HPDE6-E6E7 (cell line): ENCODE measurements at regions not wholly inside any gene's neighbourhood (a gene's known extent, or its start where the extent isn't known, plus 50 kb on each side); places are given as distances from the start of the nearest gene placed in this dataset.
A peak's percentile ranks its signal among the peaks of the same experiment; 100 is the strongest.

ENCODE experiments used
- DNase-seq: peaks from one replicate; pipeline ENCODE4 v3.0.0; 2011; ENCODE audit warnings: missing footprints; ENCODE audit errors: extremely low spot score

DNA sequence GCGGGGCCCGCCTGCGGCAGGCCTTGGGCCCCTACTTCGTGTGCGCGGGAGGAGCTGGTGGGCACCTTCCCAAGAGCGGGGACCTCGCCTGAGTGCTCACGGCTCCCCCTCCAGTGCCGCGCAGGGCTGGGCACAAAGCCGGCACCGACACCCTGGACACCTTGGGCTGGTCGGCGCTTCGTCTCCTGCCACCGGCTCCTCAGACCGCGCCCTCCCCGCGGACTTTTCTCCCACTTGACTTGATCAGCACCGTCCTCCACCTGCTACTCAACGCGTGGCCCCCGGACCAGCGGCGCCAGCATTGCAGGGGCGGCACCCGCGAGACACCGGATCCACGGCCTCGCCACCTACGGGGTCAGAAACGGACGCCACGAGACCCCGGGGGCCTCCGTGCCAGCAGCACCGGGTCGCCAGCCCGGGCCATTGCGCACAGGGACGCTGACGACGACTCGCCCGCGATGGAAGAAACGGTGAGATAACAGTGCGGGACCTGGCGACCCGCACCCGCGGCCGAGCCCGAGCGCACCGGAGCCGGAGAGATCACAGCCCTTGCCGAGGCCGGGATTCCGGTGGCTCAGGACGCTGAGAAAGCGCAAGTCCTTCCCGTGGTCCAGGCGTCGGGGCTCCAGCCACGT, 154.2 kb downstream of the DLL1 start:
- no peak for DNase-seq

DNA sequence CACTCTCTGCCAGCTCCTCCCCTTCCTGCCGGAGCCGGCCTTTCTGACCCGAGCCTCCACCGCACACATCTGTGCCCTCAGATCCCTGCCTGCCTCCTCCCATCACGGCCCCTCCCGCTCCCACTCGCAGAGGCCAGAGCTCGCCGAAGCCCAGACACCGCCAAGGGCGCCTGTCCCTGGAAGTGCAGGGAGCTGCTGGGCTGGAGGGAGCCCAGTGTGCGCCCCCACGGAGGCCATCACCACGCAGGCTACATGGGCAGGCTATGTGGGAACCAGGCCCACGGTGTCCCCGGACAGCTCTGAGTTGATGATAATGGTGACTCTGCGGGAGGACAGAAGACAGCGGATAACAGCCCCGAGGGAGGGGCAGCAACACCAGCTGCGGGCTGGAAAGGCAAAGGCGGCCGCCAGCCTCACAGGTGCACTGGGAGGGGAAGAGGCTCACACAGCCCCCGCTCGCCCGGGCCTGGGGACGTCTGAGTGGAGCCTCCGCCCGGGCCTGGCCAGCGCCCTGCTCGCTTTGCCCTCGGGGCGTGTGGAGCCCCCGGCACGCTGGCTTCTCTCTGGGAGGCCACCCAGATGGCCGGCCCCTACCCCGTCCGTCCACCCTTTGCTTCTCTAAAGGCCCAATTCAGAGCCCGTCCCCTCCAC, 154.9 kb downstream of the DLL1 start:
- no peak for DNase-seq

DNA sequence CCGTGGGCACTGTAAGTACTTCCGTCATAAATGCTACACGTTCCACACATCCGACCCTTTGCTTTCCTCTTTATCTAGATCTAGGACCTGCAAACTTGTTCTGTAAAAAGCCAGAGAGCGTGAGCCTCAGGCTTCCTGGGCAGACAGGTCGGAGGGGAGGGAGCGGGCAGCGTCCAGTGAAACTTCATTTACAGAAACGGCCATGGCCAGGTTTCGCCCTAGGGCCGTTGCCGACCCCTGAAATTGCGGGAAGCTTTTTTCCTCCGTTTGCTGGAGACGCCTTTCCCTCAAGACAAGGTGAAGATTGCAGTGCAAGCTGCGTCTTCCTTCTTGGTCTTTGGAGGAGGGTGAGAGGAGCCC, 155.4 kb downstream of the DLL1 start:
- no peak for DNase-seq

DNA sequence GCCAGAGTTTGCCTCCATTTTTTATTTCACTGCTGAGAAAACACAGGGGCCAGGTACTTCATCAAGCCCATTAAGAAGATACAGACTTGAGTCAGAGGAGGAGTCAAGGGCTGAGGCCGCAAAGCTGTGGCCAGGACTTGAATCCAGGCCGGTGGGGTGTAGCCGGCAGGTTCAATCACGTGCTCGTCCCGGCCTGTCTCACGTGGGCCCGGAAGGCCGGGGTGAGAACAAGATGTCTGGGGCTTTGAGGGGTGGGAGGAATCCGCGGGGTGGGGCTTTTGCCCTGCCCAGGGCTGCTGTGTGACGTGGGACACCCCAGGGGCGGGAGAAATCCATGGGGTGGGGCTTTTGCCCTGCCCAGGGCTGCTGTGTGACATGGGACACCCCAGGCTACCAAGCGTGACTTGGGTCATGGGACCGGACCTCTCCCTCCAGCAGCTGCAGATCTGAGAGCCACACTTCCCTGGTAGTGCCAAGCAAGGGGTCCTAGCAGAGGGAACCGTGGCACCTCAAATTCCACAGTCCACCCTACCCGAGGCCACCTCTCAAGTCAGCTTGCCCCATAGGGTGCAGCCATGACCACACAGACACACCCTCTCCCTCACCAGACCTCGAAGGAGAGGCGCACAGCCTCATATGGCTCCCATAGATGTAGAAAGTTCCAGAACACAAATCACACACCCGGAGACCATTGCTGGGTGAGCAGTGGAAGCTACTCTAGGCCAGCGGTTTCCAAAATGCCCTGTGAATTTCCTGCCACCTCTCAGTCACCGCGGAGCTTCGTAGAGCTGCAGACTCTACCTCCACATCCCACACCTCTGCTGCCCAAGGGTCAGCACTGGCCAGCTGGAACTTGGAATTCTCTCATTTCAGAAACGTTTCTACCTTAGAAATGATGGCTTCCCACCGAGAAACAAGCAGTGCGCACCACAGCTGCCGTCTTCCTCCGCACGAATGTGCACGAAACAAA, 156.1 kb downstream of the DLL1 start:
- no peak for DNase-seq

DNA sequence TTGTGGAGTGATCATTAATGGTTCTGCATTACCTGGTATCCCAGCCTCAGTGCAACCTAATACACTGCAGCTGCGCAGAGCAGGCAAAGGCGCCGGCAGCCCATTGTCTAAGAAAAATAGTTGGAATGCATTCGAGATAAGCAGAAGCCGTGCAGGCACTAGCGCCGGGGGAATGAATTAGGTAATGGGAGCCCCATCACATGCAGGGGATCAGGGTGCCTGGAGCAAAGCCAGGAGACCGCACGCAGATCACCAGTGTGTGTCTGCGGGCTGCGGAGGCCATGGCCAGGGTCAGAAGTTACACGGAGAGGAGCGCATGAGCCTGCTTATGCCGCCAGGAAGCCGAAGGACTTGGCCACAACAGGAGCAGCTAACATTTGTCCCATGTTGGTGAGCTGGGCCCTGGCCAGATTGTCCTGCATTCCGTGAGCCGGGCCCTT, 156.8 kb downstream of the DLL1 start:
- no peak for DNase-seq

DNA sequence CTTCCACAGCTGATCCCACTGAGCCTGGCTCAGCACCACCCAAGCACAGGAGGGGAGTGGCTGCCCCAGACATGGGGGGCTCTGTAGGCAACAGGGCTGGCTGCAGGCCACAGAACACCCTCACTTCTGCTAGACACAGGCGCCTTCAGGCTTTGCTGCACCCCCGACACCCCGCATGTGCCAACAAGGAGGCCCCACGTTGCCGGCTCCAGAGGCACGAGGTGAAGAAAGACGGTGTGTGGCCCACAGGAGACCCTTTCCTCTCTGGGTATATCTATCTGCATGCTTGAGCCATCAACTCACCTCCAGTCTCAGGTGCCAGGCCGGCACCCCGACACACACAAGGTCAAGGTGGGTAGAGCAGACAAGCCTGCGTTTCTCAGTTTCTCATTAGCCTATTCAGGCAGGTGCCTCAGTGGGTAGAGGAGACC, 158.3 kb downstream of the DLL1 start:
- DNase-seq = no peak

DNA sequence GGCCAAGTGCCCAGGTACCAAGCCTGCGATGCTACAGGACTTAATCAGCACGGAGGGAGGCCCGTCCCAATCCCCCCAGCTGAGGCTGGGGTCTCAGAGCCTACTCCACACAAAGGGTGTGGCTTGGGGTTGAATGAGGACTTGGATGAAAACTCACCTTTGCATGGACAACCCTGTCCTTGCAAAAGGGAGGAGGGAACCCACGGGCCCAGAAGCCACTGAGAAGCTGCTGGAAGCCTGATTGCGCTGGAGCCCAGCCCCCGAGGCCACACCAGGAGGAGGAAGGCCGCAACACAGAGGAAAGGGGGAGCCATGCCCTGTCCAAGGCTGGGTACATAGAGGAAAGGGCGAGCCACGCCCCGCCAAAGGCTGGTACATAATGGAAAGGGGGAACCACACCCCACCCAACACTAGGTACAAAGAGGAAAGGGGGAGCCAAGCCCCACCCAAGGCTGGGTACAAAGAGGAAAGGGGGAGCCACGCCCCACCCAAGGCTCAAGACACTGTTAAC, 158.8 kb downstream of the DLL1 start:
- DNase-seq = no peak

DNA sequence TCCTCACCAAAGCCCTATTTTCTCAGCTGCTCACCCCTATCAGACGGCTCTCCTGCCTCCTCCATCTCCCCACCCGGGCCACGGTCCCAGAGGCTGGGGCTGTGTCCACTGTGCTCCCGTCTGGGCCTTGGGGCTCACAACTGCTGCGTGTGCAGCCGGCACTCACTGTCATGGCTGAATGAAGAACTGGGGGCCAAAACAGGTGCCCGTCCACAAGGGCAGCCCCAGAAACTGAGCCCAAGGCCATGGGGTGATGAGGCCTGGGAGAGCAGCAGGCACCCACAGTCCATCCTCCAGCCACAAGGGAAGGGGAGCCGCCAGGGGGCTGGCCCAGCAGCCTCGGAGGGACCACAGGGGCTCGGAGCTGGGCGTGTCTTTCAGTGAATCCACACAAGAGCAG, 159.5 kb downstream of the DLL1 start:
- no peak for DNase-seq

DNA sequence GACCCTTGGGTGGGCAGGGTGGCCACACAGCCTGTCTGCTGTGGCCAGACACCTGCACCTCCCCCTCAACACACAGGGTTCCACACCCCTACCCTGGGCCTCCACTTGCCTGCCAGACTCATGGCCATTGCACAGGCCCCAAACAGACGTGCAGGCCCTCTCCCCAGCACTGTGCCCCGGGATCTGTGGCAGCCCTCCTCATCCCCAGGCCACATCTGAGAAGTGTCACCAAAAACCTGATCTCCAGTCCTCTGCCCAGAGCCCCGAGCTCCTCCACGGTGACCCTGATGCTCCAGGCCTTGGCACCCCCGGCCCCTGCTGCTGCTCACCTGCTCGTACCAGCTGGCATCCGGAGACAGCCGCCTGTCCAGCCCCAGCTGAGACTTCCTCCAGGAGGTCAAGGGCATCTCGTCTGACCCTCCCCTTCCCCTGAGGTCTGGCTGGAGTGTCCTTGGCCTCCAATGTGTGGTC, 160.1 kb downstream of the DLL1 start:
- DNase-seq = no peak

DNA sequence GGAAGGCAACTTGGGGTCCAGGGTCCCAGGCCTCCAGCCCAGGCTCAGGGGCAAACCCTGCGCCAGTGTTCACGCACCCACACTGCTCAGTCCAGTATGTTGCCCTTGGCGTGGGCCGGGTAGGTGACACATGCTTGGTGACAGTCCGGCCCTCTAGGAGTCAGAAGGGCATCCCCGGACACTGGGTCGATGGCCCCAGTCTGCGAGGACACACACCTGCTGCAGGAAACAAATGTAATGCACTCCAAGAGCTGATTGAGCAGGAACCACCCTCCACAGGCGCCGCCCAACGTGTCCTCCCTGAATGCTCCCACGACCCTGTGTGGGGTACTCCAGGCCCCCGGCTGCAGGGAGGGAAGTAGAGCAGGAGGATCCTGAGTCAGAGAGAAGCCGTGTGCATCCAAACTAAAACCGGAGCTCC, 160.7 kb downstream of the DLL1 start:
- DNase-seq = no peak

DNA sequence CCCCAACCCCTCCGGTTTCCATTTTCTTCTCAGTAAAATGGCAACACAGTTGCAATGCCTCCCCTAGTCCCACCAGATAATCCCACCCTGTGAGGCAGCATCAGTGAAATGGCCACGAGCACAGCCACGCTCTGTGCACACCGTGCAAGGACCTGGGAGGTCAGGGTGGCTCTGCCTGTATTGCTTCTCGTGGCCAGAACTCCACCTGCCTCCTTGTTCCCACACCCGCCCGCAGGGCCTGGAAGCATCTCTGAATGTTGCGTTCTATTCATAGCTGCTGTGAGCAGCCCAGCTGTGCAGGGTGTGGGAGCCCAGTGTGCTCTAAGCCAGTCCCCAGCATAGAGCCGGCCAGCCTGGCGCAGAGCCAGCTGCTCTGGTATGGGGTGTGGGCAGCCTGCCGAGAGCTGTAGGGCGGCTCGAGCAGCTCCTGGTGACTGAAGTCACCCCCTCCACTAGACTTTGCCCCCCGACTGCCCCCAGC, 161.1 kb downstream of the DLL1 start:
- DNase-seq = no peak

DNA sequence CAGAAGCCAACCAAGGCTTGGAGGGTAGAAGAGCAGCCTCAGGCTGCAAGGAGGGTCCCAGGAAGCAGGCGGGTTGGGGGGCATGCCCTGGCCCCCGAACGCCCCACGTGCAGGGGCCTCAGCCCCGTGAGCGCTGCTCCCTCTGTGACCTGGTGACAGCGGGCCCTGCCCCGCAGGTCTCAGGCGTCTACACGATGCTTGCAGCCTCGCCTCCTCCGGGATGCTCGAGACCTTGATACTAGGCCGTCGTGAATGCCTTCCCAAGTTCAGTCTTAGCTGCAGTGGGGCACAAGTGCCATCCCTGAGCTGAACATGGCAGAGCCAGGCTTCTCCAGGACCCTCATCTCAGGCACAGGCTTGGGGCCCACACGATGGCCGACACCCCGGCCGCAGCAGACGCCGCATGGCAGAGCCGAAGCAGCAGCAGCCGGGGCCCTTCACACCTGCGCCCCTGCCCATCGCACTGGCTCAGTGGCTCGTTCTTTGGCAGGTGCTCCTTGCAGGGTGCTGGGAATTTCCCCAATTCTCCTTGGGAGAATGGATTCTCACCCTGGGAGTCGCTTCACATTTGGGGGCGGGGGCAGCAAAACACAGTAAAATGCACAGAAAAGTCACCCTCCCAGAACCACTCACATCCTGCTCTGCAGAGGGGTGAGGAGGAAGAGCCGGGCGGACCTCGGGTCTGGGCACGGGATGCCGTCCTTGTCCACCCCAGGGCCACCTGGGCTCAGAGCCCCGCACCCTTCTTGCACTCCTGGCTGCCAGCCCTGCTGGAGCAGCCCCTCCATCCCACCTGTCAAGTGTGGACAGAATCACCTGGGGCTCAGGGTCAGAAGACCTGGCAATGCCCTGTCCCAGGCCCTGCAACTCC, 161.8 kb downstream of the DLL1 start:
- DNase-seq = no peak

DNA sequence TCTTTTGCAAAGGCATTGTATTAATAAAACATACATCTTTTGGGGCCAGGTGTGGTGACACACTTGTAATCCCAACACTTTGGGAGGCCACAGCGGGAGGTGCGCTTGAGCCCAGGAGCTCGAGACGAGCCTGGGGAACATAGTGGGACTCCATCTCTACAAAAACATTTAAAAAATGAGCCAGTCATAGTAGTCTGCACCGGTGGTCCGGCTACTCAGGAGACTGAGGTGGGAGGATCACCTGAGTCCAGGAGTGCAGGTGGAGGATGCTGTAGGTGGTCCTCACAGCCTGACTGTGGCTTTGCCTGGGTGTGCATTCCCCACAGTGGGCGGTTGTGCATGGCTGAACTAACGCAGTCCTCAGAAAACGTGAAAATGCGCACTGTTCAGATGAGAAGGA, 162.5 kb downstream of the DLL1 start:
- no peak for DNase-seq

DNA sequence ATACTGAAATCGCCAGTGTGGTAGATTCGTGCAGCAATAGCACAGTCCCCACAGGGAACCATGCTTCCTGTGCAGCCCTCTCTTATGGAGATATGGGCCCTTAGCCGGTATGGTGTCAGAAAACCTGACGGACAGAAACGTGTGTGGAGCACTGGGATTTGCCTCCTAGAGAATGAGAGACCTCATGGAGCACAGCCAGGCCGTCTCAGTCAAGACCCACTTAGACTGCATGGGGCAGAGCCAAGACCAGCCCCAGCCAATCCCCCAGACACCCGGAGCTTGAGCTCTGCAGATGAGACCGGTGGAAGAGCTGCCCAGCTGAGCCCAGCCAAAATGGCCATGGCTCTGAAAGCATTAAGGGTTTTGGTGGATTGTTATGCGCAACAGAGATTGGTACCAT, 163.7 kb downstream of the DLL1 start:
- no peak for DNase-seq

DNA sequence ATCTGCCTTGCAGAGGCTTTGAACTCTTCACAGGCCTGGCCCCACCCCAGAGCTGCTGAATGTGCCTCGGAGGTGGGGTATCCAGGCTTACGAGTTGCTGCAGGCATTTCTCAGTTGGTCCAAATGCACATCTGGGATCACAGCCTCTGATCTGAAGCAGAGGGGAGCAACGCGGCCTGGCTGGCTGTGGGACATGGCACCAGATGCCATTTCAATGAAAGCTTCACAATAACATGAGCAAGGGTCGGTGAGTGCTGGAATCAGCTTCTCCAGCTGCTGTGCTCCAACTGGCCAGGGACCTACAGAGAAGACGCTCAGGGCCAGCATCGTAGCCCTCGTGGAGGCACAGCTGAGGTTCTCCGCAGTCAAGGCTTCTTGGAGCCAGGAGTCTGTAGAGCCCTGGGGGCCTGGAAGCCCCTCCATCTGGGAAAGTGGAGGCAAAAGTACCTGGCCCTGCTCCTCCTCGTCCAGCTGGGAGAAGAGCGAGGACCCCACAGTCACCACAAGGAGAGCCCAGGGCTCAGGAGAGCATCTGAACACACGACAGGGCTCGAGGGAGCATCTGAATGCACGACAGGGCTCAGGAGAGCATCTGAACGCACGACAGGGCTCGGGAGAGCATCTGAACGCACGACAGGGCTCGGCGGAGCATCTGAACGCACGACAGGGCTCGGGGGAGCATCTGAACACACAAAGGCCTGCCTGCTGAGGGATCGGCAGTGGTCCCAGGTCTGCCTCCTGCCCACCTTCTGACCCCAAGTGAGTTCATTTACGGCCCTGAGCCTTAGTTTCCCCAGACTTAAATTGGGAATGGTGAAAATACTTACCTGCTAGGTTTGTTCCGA, 165.2 kb downstream of the DLL1 start:
- no peak for DNase-seq

DNA sequence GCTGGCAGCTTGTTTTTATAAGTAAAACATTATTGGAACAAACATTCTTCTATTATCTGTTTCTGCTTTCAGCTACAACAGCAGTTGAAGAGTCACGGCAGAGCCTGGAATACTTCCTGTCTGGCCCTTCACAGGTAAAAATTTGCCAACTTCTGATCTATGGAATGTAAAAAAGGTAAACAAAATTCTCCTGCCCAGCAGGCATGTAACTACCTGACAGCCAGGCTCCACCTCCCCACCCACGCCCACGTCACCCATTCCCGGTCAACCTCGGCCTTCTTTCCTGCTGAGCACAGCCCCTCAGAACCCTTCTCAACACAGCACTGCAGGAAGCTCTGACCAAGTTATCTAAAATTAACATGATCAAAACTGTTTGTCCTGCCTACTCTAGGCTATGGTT, 166.0 kb downstream of the DLL1 start:
- DNase-seq = peak; percentile 60

DNA sequence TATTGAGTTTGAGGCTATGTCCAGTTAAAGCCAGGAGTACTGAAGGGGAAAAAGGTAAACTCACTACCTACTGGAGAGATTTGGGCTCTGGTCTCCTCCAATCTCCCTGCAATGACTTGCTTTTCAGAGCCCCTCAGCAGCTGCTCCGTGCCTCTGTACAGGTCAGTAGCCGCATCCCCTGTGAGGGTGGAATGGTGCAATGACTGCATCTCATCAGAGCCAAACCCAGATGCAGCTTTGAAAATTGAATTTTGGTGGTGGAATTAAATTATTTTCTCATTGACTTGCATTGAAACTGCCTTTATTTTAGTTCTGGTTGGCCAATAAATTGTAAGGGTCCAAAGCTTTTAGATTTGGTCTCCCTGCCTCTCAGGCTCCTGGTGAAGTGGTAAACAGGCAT, 166.7 kb downstream of the DLL1 start:
- no peak for DNase-seq

DNA sequence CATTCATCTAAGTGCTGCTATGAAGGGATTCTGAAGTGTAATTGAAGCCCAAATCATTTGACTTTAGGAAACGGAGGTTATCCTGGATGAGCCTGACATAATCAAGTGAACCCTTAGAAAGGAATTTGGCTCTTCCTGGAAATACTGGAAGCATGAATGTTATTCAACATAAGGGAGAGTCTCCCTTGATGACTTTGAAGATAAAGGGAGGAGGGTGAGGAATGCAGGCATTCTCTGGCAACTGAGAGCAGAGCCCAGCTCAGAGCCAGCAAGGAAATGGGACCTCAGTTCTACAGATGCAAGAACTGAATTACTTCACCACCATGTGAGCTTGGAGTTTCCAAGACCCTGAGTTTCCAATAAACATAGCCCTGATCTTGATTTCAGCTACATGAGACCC, 168.2 kb downstream of the DLL1 start:
- DNase-seq = no peak

DNA sequence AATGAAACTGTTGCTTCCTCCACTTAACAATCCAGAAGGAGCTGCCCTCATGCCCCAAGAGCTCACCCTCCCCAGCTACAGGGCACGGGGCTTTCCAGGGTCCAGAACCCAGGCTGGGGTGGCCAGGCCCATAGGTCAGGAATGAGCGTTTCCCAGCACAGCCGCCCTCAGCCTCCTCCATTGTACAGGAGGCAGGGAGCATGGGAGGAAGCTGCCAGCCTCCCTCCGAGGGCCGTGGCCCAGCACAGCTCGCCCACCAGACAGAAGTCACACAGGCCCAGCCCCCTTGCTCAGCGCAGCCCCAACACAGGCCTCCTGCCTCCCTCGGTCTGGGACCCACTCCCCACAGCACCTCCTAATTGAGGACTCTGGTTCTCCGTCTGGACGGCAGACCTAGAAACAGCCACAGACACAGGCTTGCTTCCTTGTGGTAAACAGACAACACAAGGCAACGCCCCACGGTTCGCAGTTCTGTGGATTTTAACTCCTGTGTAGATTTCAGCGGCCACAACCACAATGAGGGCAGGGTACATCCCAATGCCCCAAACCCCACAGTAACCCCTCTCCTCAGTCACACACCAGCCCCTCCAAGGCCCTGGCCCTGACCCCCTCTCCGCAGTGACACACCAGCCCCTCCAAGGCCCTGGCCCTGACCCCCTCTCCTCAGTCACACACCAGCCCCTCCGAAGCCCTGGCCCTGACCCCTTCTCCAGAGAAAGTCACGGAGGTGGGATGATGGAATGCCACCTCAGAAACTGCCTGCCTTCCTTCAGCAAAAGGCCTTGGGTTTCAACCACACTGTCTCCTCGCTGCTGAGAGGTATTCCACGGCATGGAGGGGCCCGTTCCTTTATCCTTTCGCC, 173.5 kb downstream of the DLL1 start:
- DNase-seq = no peak
